HL-60/S4 (cell line): ENCODE measurements at regions not wholly inside any gene's neighbourhood (a gene's known extent, or its start where the extent isn't known, plus 50 kb on each side); places are given as distances from the start of the nearest gene placed in this dataset.

Source experiments
- in situ Hi-C: fragments of 300-500 bp; cut with MboI; formaldehyde crosslinking; loops from 2 replicates; pipeline ENCODE4 v1.14.3; 2022; ENCODE audit warnings: low sequenced_read_pairs

GRCh38 chr1:221903594-221903993, 161.7 kb upstream of the DUSP10 start:
- in situ Hi-C loops = no loop called here

- in situ Hi-C loops = no loop called here
Measured at GRCh38 chr1:221902961-221903360, 161.1 kb upstream of the DUSP10 start.

GRCh38 chr1:221900678-221901077, 158.8 kb upstream of the DUSP10 start:
- in situ Hi-C loops = no loop called here

- in situ Hi-C loops = no loop called here
Measured at GRCh38 chr1:221897321-221897721, 155.4 kb upstream of the DUSP10 start.

GRCh38 chr1:221892301-221892830, 150.5 kb upstream of the DUSP10 start:
- in situ Hi-C loops = no loop called here

- in situ Hi-C loops = no loop called here
Measured at GRCh38 chr1:221891708-221892107, 149.8 kb upstream of the DUSP10 start.

- in situ Hi-C loops = no loop called here
Measured at GRCh38 chr1:221888801-221889200, 146.9 kb upstream of the DUSP10 start.

GRCh38 chr1:221888218-221888617, 146.3 kb upstream of the DUSP10 start:
- in situ Hi-C loops = no loop called here

- in situ Hi-C loops = no loop called here
Measured at GRCh38 chr1:221887758-221888157, 145.9 kb upstream of the DUSP10 start.

GRCh38 chr1:221887415-221887746, 145.5 kb upstream of the DUSP10 start:
- in situ Hi-C loops = no loop called here

GRCh38 chr1:221886743-221887414, 145.0 kb upstream of the DUSP10 start:
- in situ Hi-C loops = no loop called here

- in situ Hi-C loops = no loop called here
Measured at GRCh38 chr1:221886311-221886710, 144.4 kb upstream of the DUSP10 start.

- in situ Hi-C loops = no loop called here
Measured at GRCh38 chr1:221884821-221885220, 142.9 kb upstream of the DUSP10 start.

- in situ Hi-C loops = no loop called here
Measured at GRCh38 chr1:221881805-221882581, 140.1 kb upstream of the DUSP10 start.

GRCh38 chr1:221880182-221880581, 138.3 kb upstream of the DUSP10 start:
- in situ Hi-C loops = no loop called here

GRCh38 chr1:221878134-221878533, 136.2 kb upstream of the DUSP10 start:
- in situ Hi-C loops = no loop called here

- in situ Hi-C loops = no loop called here
Measured at GRCh38 chr1:221877311-221877710, 135.4 kb upstream of the DUSP10 start.

GRCh38 chr1:221875004-221875330, 133.1 kb upstream of the DUSP10 start:
- in situ Hi-C loops = no loop called here

- in situ Hi-C loops = no loop called here
Measured at GRCh38 chr1:221874285-221875003, 132.6 kb upstream of the DUSP10 start.

GRCh38 chr1:221873673-221874072, 131.8 kb upstream of the DUSP10 start:
- in situ Hi-C loops = no loop called here

- in situ Hi-C loops = no loop called here
Measured at GRCh38 chr1:221871056-221871455, 129.2 kb upstream of the DUSP10 start.

- in situ Hi-C loops = no loop called here
Measured at GRCh38 chr1:221869779-221870178, 127.9 kb upstream of the DUSP10 start.
